ENCODE measurements at regions not wholly inside any gene's neighbourhood (a gene's known extent, or its start where the extent isn't known, plus 50 kb on each side); places are given as distances from the start of the nearest gene placed in this dataset.

- no peak for DNase-seq
Observed at GRCh38 chr2:12932192-12932591, 215.5 kb downstream of the TRIB2 start.

GRCh38 chr2:12934146-12934756 lies 217.5 kb downstream of the TRIB2 start:
- DNase-seq, result no peak

GRCh38 chr2:12935222-12935621 lies 218.5 kb downstream of the TRIB2 start:
- no peak for DNase-seq

GRCh38 chr2:12935796-12936195 lies 219.1 kb downstream of the TRIB2 start:
- DNase-seq, result no peak

DNA sequence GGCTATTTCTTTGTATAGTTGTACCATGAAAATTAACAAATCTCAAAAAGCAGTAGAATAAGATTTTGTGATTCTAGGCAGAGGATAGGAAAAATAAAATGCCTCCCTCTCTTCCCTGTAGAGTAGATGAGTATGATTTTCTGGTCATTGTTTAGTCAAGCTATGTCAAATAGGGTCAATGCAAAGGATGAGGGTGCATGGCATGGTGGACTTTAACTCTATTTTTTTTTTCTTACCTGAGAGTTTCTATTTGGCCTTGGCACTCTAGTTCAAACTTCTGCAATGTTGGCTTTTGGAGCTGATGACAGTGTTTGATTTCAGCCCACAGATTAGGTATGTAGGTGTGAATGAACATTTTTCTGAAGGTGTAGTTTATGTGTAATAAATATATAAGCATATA lies 224.5 kb downstream of the TRIB2 start:
- DNase-seq, result no peak

GRCh38 chr2:12948231-12948960 lies 231.7 kb downstream of the TRIB2 start:
- peak; percentile 78 for DNase-seq

DNA sequence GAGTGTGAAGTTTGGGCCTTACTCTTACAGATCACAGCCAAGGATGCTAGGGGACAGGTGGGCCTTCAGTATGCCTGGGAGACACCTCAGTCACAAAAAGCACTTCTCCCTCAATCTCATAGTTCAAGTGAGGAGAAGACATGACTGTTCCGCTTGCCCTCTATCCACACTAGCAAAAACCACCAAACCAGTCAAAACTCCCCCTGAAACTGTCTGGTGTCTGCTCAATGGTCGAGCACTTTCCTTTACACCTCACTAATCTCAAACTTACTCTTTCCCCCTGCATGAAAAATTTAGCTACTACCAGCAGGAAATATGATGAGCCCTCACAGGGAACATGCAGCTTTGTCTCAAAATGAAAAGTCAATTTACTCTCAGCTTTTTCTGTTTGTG lies 232.2 kb downstream of the TRIB2 start:
- no peak for DNase-seq

DNA sequence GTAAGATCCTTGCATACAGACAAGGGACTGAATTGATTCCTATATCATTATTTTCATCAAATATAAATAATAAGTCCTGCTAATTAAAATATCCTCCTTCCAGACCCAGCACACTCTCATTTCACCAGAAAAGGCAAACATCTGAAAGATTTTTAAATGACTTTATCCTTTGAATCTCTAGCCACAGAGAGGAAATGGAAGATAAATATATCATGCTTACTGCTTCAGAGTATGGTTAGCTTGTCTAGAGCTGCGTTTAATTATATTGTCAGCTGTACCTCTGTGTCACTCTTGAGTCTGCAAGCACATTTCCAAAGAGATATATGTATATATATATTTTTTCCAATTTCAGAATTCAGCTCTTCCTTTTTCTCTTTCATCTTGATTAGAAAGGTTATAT lies 232.7 kb downstream of the TRIB2 start:
- no peak for DNase-seq

GRCh38 chr2:12950174-12950573 lies 233.4 kb downstream of the TRIB2 start:
- no peak for DNase-seq

DNA sequence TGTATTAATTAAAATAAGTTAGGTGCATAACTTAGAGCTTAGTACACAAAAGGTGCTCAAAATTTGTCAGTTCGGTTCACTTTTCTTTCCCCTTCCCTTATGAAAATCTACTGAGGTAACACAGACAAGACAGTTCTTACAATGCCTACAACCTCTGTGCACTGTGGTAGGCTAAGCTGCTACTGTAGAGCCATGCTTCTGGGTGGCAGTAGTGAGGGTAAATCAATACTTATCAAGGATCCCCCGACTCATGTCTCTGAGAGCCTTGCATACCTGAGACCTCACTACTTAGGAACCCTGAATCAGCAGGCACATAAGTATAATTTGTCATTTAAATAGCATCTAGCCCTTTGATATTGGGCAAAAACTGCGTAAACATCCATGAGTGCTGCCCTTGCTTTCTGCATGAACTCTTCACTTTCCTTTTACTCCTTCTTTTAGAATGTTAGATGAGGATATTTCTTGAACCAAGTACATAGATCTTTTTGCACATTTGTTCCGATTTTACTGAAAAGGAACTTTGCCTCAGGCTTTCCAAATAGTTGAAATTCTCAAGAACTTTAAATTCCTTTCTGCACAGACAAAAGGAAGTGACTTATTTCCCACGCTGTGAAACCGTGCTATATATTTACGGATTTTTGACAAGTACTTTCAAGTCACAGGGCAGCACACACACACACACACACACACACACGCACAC lies 234.4 kb downstream of the TRIB2 start:
- peak; percentile 90 for DNase-seq

DNA sequence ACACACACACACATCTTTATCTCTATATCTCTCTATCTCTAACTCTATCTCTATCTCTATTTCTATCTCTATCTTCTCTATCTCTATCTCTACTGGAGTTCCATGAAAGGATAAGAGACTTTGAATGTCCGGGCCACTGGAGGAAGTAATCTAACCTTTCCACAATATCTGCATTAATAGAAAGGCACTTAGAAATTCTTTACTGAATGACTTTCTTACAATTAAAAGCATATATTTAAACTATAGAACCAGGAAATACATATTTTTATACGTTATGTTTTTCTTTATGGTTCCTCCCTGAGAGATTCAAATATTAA lies 234.9 kb downstream of the TRIB2 start:
- DNase-seq, result no peak

DNA sequence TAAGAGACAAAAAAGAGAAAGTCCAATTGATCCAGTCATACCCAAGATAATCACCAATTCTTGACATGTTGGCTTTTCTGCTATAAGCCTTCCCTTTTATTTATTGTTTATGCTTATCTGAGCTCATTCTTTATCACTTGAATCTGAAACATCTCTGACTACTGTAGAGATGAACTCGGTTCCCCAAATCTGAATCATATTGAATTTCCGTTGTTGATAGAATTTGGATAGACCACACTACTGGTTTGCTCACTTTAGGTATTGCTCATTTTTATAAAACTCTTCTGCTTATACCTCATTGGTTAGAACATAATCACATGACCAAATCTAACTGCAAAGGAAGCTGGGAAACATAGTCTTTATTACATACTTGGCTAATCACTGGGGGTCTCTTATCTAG lies 236.9 kb downstream of the TRIB2 start:
- no peak for DNase-seq

DNA sequence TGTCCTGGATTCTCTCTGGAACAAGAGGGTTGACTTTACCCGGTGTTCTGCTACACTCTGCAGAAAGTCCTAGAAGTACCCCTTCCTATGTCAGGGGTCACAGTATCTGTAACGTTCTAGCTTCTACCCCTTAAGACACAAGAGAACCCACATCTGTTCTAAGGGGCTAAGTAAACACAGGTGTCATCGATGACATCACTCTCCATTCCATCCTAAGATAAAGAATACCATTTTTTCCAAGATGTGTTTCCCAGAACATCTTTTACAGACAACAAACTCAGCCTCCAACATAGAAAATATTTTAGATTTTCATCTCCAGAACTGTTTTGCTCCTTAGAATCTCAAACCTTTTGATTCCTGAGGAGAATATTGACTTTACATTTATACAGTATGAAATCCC lies 239.1 kb downstream of the TRIB2 start:
- no peak for DNase-seq

GRCh38 chr2:12957251-12957650 lies 240.5 kb downstream of the TRIB2 start:
- DNase-seq, result no peak

DNA sequence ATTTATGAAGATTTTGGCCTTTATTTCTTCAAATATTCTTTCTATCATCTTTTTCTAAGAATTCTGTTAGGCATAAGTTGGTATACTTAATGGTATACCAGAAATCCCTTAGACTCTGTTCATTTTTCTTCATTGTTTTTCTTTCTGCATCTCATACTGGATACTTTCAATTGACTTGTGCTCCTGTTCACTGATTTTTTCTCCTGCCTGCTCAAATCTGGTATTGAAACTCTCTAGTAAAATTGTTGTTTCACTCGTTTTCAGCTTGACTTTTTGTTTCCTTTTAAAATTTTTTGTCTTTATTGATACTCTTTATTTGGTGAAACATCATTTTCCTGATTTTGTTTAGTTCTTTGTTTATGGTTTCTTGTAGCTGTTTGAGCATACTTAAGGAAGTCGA lies 243.2 kb downstream of the TRIB2 start:
- DNase-seq, result no peak

DNA sequence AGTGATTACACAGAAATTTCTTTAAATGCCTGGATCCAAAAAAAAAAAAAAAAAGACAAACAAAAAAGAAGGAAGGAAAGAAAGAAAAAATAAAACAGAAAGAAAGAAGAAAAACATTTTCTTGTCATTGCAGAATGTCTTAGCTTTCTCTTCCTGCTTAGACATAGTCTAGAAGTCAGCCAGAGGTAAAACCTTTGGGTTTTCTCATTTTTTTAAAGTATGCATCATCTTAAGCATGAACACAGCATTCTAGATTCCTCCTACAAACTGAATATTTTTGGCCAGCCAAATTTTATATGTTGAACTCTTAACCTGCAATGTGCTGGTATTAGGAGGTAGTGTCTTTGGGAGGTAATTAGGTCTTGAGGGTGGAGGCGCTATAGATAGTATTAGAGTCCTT lies 243.9 kb downstream of the TRIB2 start:
- no peak for DNase-seq

DNA sequence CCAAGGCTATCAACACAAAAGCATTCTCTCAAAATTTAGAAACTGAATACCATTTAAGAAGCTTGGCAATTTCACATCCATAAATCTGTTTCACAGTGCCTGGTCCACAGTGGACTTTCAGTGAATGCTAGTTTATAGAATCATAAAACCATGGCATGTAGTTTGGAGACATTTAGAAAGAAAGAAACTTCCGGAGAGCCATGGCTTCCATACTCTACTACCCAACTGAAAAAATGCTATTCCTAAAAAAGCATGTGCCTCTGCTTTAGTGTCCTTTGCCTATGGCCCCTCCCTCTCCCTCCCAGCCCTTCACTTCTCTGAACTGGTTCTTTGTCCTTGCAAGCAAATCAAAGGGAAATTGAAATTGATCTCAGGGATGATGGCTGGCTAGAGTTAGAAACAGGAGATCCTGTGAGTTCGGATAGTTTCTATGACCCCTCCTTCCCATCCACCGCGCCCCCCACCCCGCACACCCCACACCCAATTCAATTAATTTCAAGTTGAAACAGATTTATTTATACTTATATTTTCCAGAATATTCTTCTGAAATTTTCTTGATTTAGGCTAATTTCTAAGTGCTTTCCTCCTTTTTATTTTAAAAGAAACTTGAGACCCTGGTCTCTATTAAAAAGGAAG lies 248.3 kb downstream of the TRIB2 start:
- no peak for DNase-seq

DNA sequence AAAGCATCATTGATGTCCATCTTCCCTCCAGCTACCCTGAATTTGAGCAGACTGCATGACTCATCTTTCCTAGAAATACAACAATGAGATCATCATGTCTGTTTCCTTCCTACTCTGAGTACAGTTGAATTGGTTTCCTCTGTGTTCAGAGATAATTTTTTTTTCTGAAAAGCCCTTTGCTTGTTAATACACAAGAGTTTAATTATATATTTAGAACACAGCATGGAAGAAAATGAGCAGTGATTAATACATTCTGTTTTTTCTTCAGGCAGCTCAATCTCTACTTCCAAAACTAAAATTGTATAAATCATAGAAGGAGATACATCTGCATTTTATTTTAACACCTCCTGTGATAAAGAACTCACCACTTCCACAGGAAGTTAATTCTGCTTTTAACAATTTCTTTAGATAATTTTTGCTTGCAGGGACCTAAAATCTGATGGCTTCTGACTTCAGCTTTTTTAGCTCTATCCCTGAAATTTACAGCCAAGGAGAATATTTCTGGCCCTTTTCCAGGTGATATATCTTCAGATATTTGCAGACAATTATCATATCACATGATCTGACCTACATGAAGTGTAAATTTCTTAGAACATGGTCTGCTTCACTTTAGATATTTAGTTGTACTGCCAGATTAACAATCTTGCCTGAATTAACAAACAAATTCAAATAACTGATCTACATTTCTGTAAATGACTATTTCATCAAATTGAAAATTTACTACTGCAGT lies 249.0 kb downstream of the TRIB2 start:
- DNase-seq, result peak; percentile 68

DNA sequence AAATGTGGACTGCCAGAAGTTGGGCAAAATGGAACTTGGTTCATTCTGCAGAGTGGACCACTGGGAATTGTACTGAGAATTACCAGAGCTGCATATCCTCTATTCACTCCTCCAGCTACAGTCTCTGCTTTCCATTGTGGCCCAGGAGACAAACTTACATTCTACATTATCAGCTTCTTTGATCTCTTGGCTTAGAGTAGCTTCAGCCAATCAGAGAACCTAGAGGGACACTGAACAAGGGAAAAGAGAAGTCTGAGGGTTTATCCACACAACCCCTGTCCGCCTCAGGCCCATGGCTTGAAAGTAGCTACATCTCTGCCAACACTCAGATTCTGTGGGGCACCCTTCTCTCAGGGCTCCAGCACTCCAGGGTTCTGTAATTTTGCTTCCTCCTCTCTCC lies 251.1 kb downstream of the TRIB2 start:
- no peak for DNase-seq

- no peak for DNase-seq
Observed at GRCh38 chr2:12968399-12968798, 251.7 kb downstream of the TRIB2 start.

- DNase-seq, result peak; percentile 83
Observed at GRCh38 chr2:12970861-12971260, 254.1 kb downstream of the TRIB2 start.

DNA sequence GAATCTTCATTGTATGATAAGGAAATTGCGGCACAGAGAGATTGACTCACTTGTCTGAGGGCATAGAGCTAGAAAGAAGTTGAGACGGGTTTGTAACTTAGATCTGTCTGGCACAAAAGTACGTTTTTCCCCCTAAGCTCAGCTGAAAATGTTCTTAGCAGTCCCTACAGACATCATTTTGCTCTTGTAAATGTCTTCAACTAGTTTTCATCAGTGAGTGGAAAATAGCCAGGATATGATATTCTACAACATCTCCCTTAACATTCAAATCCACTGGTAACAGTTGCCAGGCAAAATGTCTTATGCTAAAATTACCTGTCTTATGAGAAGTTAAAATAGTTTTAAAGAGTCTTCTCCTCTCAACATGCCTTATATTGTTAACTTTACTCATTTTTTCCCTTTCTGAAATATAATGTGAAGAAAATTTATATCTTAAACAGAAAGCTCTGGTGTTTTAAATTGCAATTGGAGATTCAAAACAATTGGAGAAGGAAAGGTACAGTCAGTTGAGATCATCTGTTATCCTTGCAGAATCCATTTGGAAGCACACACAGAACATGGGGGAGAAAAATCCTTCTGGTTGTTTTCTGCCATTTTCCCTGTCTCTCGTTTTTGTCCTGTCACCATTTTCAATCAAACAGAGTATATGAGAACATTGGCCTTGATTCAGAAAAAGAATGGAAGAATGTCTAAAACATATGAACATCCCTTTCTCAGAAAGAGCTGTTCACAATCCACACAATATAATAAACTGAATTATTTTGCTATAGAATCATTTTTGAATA lies 255.0 kb downstream of the TRIB2 start:
- DNase-seq, result no peak
